Ishikawa (cell line): ENCODE measurements at regions not wholly inside any gene's neighbourhood (a gene's known extent, or its start where the extent isn't known, plus 50 kb on each side); places are given as distances from the start of the nearest gene placed in this dataset.

Source experiments
- CEBPB ChIP-seq: IDR thresholded peaks from 2 replicates; pipeline ENCODE4 v1.6.1; 2012
- CREB1 ChIP-seq: IDR thresholded peaks from 2 replicates; pipeline ENCODE4 v1.6.1; 2012; ENCODE audit warnings: low read depth
- EGR1 ChIP-seq: IDR thresholded peaks from 2 replicates; pipeline ENCODE4 v1.6.1; 2012
- EP300 ChIP-seq: IDR thresholded peaks from 2 replicates; pipeline ENCODE4 v1.6.1; 2012; ENCODE audit warnings: borderline replicate concordance
- FOXM1 ChIP-seq: IDR thresholded peaks from 2 replicates; pipeline ENCODE4 v1.6.1; 2012; ENCODE audit warnings: low read depth, borderline replicate concordance
- MAX ChIP-seq: IDR thresholded peaks from 2 replicates; pipeline ENCODE4 v1.6.1; 2012
- NFIC ChIP-seq: IDR thresholded peaks from 2 replicates; pipeline ENCODE4 v1.6.1; 2012
- RAD21 ChIP-seq: IDR thresholded peaks from 2 replicates; pipeline ENCODE4 v1.6.1; 2012; ENCODE audit warnings: low read depth
- REST ChIP-seq: IDR thresholded peaks from 2 replicates; pipeline ENCODE4 v1.6.1; 2012; ENCODE audit warnings: low read depth, mild to moderate bottlenecking
- TAF1 ChIP-seq: IDR thresholded peaks from 2 replicates; pipeline ENCODE4 v1.6.1; 2012; ENCODE audit warnings: low read depth, mild to moderate bottlenecking
- TCF12 ChIP-seq: IDR thresholded peaks from 2 replicates; pipeline ENCODE4 v1.6.1; 2012; ENCODE audit warnings: low read depth
- TEAD4 ChIP-seq: IDR thresholded peaks from 2 replicates; pipeline ENCODE4 v1.6.1; 2012
- YY1 ChIP-seq: IDR thresholded peaks from 2 replicates; pipeline ENCODE4 v1.6.1; 2012; ENCODE audit warnings: low read depth
- ZBTB7A ChIP-seq: IDR thresholded peaks from 2 replicates; pipeline ENCODE4 v1.6.1; 2012; ENCODE audit warnings: low read depth
- TF ChIP-seq, protein P1 (sequence below): IDR thresholded peaks from 2 replicates; pipeline ENCODE4 v1.6.1; 2012

DNA sequence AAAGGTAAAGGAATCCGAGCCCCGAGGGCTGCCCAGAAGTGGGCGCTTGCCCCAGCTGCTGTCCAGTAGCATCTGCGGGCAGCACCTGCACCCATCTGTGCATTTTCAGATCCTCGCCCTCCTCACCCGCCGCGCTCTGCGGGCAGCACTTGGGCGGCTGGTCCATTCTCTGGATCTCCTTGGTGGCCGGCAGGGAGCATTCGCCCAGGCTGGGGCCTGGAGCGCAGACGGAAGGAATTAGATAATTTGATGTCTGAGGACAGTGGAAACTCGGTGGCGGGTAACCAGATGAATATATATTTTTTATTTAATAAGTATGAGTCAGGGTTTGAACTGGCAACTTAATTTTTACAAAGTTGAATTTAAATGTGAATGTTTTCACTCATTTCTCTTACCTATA lies 88.5 kb downstream of the NPIPB11 start:
- TF ChIP-seq CEBPB (no peak), TEAD4 (no peak), RAD21 (no peak)

GRCh38 chr16:29317269-29317668 lies 89.2 kb downstream of the NPIPB11 start:
- TF ChIP-seq TCF12 (no peak), EGR1 (no peak), YY1 (no peak)

DNA sequence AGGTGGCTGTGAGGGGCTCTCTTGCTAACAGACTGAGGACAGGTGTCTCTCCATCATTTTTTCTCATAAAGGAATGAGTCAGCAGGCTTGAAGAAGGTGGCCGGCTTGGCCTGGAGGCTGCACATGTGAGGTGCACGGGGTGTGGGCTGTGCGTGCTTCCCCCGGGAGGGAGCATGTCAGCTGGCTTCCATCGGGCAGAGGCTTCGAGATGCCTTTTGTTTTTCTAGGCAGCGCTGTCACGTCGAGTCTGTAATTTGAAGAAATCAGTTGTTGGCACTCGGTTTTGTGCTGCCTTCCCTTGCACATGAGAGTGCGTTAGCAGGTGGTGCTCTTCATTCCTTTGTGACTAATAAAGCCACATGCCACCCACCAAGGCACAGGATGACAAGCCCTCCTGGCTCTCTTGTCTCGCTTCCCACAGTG lies 89.7 kb downstream of the NPIPB11 start:
- TF ChIP-seq TEAD4 (no peak), TCF12 (no peak), REST (no peak), EGR1 (no peak), FOXM1 (no peak)

- TF ChIP-seq MAX (no peak), TAF1 (no peak), RAD21 (peak; percentile 74), CREB1 (no peak)
Measured at GRCh38 chr16:29315916-29316517, 90.5 kb downstream of the NPIPB11 start.

- TF ChIP-seq REST: no peak
Measured at GRCh38 chr16:29315046-29315445, 91.5 kb downstream of the NPIPB11 start.

DNA sequence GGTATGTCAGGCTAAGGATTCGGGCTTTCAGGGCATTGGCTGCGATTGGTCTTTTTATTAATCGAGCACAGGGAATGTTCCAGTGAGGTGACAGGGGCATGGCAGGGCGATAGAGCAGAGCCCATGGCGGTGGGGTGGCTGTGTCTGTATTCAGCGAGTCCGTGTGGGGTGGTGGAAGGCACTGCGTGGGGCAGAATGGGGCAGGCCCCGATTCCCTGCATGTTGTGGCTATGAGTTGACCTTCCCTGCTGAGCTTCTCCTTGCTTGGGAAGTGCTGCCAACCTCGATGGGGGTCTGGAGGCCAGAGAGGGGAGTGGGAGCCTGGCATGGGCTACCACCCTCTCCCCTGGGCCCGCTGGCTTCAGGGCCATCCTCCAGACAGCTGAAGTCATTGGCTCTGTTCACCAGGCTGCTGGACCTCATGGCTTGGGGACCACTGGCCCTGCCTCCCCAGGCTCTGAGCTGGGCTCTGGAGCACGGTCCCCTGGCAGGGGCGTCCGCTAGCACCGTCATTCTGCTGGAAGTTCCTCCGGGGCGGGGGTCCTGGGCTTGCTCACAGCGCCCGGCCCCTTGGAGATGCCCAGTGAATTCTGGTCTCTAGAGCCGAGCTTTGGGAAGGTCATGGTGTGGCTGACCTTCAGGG lies 92.1 kb downstream of the NPIPB11 start:
- TF ChIP-seq EGR1: no peak
- TF ChIP-seq ZBTB7A: no peak
- TF ChIP-seq YY1: no peak
- TF ChIP-seq TEAD4: no peak
- TF ChIP-seq MAX: no peak
- TF ChIP-seq RAD21: no peak
- TF ChIP-seq NFIC: no peak
- TF ChIP-seq TCF12: no peak
- TF ChIP-seq, protein P1, sequence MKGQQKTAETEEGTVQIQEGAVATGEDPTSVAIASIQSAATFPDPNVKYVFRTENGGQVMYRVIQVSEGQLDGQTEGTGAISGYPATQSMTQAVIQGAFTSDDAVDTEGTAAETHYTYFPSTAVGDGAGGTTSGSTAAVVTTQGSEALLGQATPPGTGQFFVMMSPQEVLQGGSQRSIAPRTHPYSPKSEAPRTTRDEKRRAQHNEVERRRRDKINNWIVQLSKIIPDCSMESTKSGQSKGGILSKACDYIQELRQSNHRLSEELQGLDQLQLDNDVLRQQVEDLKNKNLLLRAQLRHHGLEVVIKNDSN: no peak
- TF ChIP-seq TAF1: no peak
- no peak for TF ChIP-seq FOXM1
- no peak for TF ChIP-seq CEBPB
- TF ChIP-seq EP300: no peak

DNA sequence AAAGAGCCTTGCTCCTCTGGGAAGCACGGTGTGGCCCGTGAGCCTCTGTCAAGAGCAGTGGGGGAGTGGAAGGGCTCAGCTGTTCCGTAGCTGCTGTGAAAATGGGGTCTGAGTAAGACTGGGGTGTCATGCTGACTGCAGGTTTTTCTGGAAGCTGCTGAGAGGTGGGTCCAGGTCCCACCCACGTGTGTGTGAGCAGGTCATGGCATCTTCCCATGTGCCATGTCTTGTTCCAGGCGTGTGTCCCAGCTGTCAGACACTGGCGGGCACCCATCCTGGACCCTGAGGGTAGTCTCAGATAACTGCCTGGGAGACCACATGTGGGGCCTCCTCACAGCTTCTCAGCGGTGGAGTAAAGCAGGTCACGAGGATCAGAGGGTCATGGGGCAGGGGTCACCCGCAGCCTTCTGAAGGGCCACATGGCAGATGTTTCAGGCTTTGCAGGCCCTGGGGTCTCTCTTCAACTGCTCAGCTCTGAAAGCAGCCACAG lies 92.9 kb downstream of the NPIPB11 start:
- TF ChIP-seq CEBPB: no peak
- TF ChIP-seq CREB1: no peak
- TF ChIP-seq EP300: no peak
- TF ChIP-seq TEAD4: no peak
- TF ChIP-seq TAF1: no peak
- TF ChIP-seq FOXM1: no peak
- no peak for TF ChIP-seq MAX
- TF ChIP-seq TCF12: no peak
- TF ChIP-seq EGR1: no peak
- TF ChIP-seq RAD21: no peak
- TF ChIP-seq ZBTB7A: no peak
- TF ChIP-seq NFIC: no peak
- no peak for TF ChIP-seq YY1
- TF ChIP-seq, protein P1: no peak
- no peak for TF ChIP-seq REST
